OCI-LY7 (cell line): ENCODE measurements at regions not wholly inside any gene's neighbourhood (a gene's known extent, or its start where the extent isn't known, plus 50 kb on each side); places are given as distances from the start of the nearest gene placed in this dataset.

Experiments used
- BruUV-seq: library from RNA; stranded (reverse); fragments of 400-500 nt; replicated peaks from 2 replicates; lab custom pipeline; 2021; lab: Mats Ljungman, UMichigan
- CTCF ChIA-PET: fragments of 300-600 bp; sonication (Branson Sonifier 250); formaldehyde crosslinking; loops from one replicate; lab custom pipeline; 2022; ENCODE audit warnings: antibody characterized with exemption; ENCODE audit not compliant: unreplicated experiment; lab: Charles Lee
- POLR2A ChIA-PET: fragments of 300-600 bp; sonication (Branson Sonifier 250); formaldehyde crosslinking; loops from one replicate; lab custom pipeline; 2022; ENCODE audit warnings: antibody characterized with exemption; lab: Charles Lee
- DNase-seq: peaks from one replicate; pipeline ENCODE4 v3.0.0-alpha.2; 2015; ENCODE audit warnings: low spot score
- H2AFZ ChIP-seq: fragments of 200-600 bp; sonication (generic), shearing (Covaris generic); 2 replicates; pipeline ENCODE4 v1.6.1; 2014; ENCODE audit warnings: mild to moderate bottlenecking, antibody characterized with exemption, low read length, moderate library complexity
- H3K27ac ChIP-seq: fragments of 200-600 bp; sonication (generic); 2 replicates; pipeline ENCODE4 v1.5.1; 2014; ENCODE audit warnings: mixed run types, low read depth, mild to moderate bottlenecking, moderate library complexity, low read length, inconsistent platforms; ENCODE audit not compliant: poor library complexity, severe bottlenecking
- H3K36me3 ChIP-seq: fragments of 200-600 bp; sonication (generic); 2 replicates; pipeline ENCODE4 v1.6.1; 2014; ENCODE audit warnings: mild to moderate bottlenecking, antibody characterized with exemption, low read length, moderate library complexity, mixed read lengths; ENCODE audit not compliant: insufficient read depth
- H3K4me1 ChIP-seq: fragments of 200-600 bp; sonication (generic); 2 replicates; pipeline ENCODE4 v1.5.1; 2014; ENCODE audit warnings: mild to moderate bottlenecking, low read length; ENCODE audit not compliant: insufficient read depth, poor library complexity, severe bottlenecking
- H3K4me2 ChIP-seq: fragments of 200-600 bp; sonication (generic); 2 replicates; pipeline ENCODE4 v1.6.1; 2014; ENCODE audit warnings: mild to moderate bottlenecking, low read length
- H3K4me3 ChIP-seq: fragments of 200-600 bp; sonication (generic); 2 replicates; pipeline ENCODE4 v1.5.1; 2014; ENCODE audit warnings: mild to moderate bottlenecking, low read depth, low read length; ENCODE audit not compliant: poor library complexity, severe bottlenecking
- H3K79me2 ChIP-seq: fragments of 200-600 bp; sonication (generic); 2 replicates; pipeline ENCODE4 v1.6.1; 2016; ENCODE audit warnings: low read depth, mild to moderate bottlenecking, low read length, moderate library complexity, mixed read lengths; ENCODE audit not compliant: insufficient read depth
- H3K9me2 ChIP-seq: fragments of 200-600 bp; sonication (generic); 2 replicates; pipeline ENCODE4 v1.6.1; 2016; ENCODE audit warnings: mild to moderate bottlenecking, low read length, mixed read lengths; ENCODE audit not compliant: insufficient read depth
- H3K9me3 ChIP-seq: fragments of 200-600 bp; sonication (generic); 2 replicates; pipeline ENCODE4 v1.6.1; 2014; ENCODE audit warnings: mild to moderate bottlenecking, mixed run types, low read length, mixed read lengths
- H4K20me1 ChIP-seq: fragments of 200-600 bp; sonication (generic); 2 replicates; pipeline ENCODE4 v1.6.1; 2014; ENCODE audit warnings: mild to moderate bottlenecking, antibody characterized with exemption, low read length, moderate library complexity, mixed read lengths; ENCODE audit not compliant: insufficient read depth
- EZH2phosphoT487 ChIP-seq: fragments of 200-600 bp; sonication (generic); IDR thresholded peaks from 2 replicates; pipeline ENCODE4 v1.6.1; 2018; ENCODE audit warnings: low read depth, borderline replicate concordance, mild to moderate bottlenecking, mixed run types, antibody characterized with exemption, low read length, moderate library complexity, mixed read lengths
- intact Hi-C: fragments of 100-400 bp; cut with micrococcal nuclease; formaldehyde crosslinking; loops from one replicate; pipeline ENCODE4 v1.10.0; 2022; ENCODE audit not compliant: unreplicated experiment
- TF ChIP-seq, protein P1 (sequence below): fragments of 200-600 bp; sonication (generic); conservative IDR thresholded peaks from 2 replicates; pipeline ENCODE4 v1.5.1; 2014; ENCODE audit warnings: mild to moderate bottlenecking, antibody characterized with exemption, low read length, moderate library complexity, mixed read lengths

DNA sequence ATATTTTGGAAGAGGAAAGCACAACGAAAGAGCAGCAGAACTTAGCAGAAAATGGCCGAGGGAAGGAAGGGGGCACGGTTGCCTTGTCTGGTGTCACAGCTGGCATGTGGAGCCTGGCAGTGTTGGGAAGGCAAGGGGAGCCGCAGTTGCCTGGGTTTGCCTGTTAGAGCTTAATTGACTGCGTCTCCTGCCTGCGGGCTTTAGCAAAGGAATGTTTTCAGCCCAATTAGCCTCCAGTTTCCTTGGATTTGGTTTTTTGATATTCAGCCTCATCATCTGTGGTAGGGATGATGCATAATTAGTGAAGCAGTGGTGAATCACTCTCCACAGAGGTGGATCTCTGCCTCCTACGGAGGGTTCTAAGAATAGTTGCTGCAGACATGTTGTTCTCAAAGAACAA lies 832.6 kb downstream of the QKI start:
- Histone ChIP-seq H4K20me1 (no peaks in the 10 kb centered on the region), H3K9me3 (no peaks in the 10 kb centered on the region), H3K4me2 (no peak overlapping the region), H3K79me2 (no peaks in the 10 kb centered on the region), H3K27ac (no peak overlapping the region), H2AFZ (no peak overlapping the region), H3K4me3 (no peak overlapping the region), H3K9me2 (no peaks in the 10 kb centered on the region), H3K4me1 (no peaks in the 10 kb centered on the region), H3K36me3 (no peaks in the 10 kb centered on the region)
- BruUV-seq = no TSS peak
- intact Hi-C loops = no loop called here
- no peak for DNase-seq
- CTCF ChIA-PET = no interaction called here
- POLR2A ChIA-PET = no interaction called here
- TF ChIP-seq EZH2phosphoT487 = no peak
- TF ChIP-seq, protein P1, sequence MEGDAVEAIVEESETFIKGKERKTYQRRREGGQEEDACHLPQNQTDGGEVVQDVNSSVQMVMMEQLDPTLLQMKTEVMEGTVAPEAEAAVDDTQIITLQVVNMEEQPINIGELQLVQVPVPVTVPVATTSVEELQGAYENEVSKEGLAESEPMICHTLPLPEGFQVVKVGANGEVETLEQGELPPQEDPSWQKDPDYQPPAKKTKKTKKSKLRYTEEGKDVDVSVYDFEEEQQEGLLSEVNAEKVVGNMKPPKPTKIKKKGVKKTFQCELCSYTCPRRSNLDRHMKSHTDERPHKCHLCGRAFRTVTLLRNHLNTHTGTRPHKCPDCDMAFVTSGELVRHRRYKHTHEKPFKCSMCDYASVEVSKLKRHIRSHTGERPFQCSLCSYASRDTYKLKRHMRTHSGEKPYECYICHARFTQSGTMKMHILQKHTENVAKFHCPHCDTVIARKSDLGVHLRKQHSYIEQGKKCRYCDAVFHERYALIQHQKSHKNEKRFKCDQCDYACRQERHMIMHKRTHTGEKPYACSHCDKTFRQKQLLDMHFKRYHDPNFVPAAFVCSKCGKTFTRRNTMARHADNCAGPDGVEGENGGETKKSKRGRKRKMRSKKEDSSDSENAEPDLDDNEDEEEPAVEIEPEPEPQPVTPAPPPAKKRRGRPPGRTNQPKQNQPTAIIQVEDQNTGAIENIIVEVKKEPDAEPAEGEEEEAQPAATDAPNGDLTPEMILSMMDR = no peak

DNA sequence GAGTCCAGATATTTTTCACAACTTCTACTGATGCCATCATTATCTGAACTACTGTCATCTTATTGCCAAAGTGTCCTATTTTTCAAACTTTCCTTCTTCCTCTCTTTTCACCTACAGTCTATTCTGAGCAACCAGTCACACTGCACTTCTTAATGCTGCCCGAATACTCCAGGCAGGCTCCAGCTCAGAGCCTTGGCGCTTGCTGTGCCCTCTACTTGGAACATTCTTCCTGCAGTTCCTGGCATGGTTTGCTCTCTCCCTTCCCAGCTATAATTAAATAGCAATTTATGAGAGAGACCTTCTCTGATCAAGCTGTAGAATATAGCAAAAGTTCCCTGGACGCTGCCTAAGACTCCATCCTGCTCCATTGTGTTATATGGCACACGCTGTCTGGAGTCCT lies 831.6 kb downstream of the QKI start:
- H2AFZ ChIP-seq = no peak overlapping the region
- POLR2A ChIA-PET = no interaction called here
- H3K9me3 ChIP-seq = no peaks in the 10 kb centered on the region
- no peaks in the 10 kb centered on the region for H3K4me1 ChIP-seq
- CTCF ChIA-PET = no interaction called here
- DNase-seq = no peak
- no peaks in the 10 kb centered on the region for H3K79me2 ChIP-seq
- no peaks in the 10 kb centered on the region for H3K9me2 ChIP-seq
- H3K36me3 ChIP-seq = no peaks in the 10 kb centered on the region
- no peak overlapping the region for H3K4me3 ChIP-seq
- H3K27ac ChIP-seq = no peak overlapping the region
- H3K4me2 ChIP-seq = no peak overlapping the region
- H4K20me1 ChIP-seq = no peaks in the 10 kb centered on the region
- intact Hi-C loops = no loop called here
- TF ChIP-seq, protein P1 = no peak
- TF ChIP-seq EZH2phosphoT487 = no peak
- no TSS peak for BruUV-seq

DNA sequence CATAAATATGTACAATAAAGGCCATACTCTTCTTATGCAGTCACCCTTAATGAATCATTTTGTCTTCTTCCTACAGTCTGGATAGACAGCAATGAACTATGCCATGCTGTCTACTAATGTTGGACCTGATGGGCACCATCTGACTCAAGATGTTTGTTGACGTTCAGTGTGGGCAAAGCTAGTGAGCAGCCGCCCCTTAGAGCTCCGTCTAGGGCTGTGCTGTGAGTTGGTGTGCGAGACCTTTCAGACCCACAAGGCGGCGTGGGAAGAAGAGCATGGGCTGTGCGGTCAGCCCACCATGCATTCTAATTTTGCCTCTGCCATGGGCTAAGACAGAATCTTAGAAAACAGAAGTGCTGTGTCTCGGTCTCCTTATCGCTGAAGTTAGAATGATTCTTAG lies 829.4 kb downstream of the QKI start:
- TF ChIP-seq, protein P1 = no peak
- TF ChIP-seq EZH2phosphoT487 = no peak
- H3K36me3 ChIP-seq = no peaks in the 10 kb centered on the region
- no TSS peak for BruUV-seq

More for the DNA sequence above, 829.4 kb downstream of the QKI start:
- Histone ChIP-seq H3K27ac (no peak overlapping the region), H3K9me2 (no peaks in the 10 kb centered on the region), H3K79me2 (no peaks in the 10 kb centered on the region), H3K4me1 (no peaks in the 10 kb centered on the region), H3K4me2 (no peak overlapping the region), H4K20me1 (no peaks in the 10 kb centered on the region), H3K9me3 (no peaks in the 10 kb centered on the region), H3K4me3 (no peak overlapping the region), H2AFZ (no peak overlapping the region)
- DNase-seq = no peak
- ChIA-PET CTCF (no interaction called here), POLR2A (no interaction called here)
- intact Hi-C loops = no loop called here
